Adrenal gland (tissue), 5 donors: ENCODE measurements at regions not wholly inside any gene's neighbourhood (a gene's known extent, or its start where the extent isn't known, plus 50 kb on each side); places are given as distances from the start of the nearest gene placed in this dataset.

Experiments
- CTCF ChIP-seq, 6 experiments: fragments of 450-650 bp in 4 of 6; fragments of 200-600 bp in 2 of 6; sonication (generic) in 1 of 6; IDR thresholded peaks; 1 replicate in 5 of 6; 2 replicates in 1 of 6; pipeline versions ENCODE4 v1.5.1 to v1.8.0; 2016 to 2021; ENCODE audit warnings: antibody characterized with exemption in 6 of 6, mild to moderate bottlenecking in 2 of 6, moderate library complexity in 1 of 6
- POLR2A ChIP-seq, 2 donors: fragments of 450-650 bp; IDR thresholded peaks; one replicate each; pipeline ENCODE4 v1.6.1; 2017; ENCODE audit warnings: antibody characterized with exemption in 2 of 2, mild to moderate bottlenecking in 2 of 2, moderate library complexity in 1 of 2
- donor health status: DM: no; HTN: no; CAD: no.

DNA sequence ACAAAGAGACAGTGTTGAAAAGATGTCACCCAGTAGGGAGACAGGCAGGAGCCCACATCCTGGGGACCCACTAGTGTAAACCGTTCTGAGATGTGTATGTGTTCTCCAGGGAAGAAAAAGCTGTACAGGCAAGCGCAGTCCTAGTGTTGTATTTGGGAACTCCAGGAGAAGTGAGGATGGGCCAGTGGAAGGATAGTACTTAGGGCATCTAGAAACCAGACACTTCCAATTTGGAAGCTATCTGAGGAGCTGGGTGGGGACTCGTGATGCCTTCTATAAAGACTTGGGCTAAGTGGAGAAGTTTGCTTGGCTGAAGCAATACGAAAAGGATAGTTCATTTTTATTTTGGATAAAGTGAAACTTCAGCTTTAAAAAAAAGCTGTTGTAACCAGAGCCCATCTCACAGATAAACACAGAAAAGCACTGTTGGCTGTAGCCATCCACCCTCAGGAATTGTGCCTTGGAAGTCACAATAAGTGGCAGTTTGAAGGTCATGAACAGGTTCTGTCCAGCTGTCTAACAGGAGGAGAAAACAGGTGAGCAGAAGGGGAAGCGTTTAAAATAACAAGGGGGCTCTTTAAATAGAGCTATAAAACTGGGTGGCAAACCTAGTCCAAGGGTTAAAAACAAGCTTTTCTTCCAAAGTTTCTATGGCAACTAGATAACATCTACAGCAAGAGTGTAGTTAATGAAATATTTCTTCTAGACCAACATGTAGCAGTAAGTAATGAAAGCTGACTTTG is 108.0 kb upstream of the ARHGAP5 start:
- TF ChIP-seq CTCF (IDR thresholded peaks at IDR 0.05) (no peak), POLR2A (IDR thresholded peaks at IDR 0.05) (no peak)
